ENCODE measurements at regions not wholly inside any gene's neighbourhood (a gene's known extent, or its start where the extent isn't known, plus 50 kb on each side); places are given as distances from the start of the nearest gene placed in this dataset.
"Not testable (repeated sequence)": the region's sequence is repeated elsewhere in the genome, so short reads cannot be mapped to it uniquely, and the experiment has no call there.

GRCh38 chr16:55015181-55015913, 84.7 kb downstream of the IRX5 start:
- DNase-seq (ENCODE audit: low read depth in 2 of 3, low spot score in 2 of 3) = no peak

- no peak for DNase-seq (ENCODE audit: low read depth in 2 of 3, low spot score in 2 of 3)
Observed at GRCh38 chr16:55016515-55016914, 85.8 kb downstream of the IRX5 start.

- no peak for DNase-seq (ENCODE audit: low read depth in 2 of 3, low spot score in 2 of 3)
Observed at GRCh38 chr16:55017321-55017720, 86.7 kb downstream of the IRX5 start.

GRCh38 chr16:55018881-55019280, 88.2 kb downstream of the IRX5 start:
- no peak for DNase-seq (ENCODE audit: low read depth in 2 of 3, low spot score in 2 of 3)

GRCh38 chr16:55019419-55020131, 88.9 kb downstream of the IRX5 start:
- no peak for DNase-seq (ENCODE audit: low read depth in 2 of 3, low spot score in 2 of 3)

- peak in 1 of 3 donors; percentile 3 for DNase-seq (ENCODE audit: low read depth in 2 of 3, low spot score in 2 of 3)
Observed at GRCh38 chr16:55021595-55022475, 91.2 kb downstream of the IRX5 start.

- DNase-seq (ENCODE audit: low read depth in 2 of 3, low spot score in 2 of 3) = not testable (repeated sequence)
Observed at GRCh38 chr16:55027260-55027659, 96.6 kb downstream of the IRX5 start.

- no peak for DNase-seq (ENCODE audit: low read depth in 2 of 3, low spot score in 2 of 3)
Observed at GRCh38 chr16:55029509-55029908, 98.8 kb downstream of the IRX5 start.

GRCh38 chr16:55030944-55031343, 100.3 kb downstream of the IRX5 start:
- DNase-seq (ENCODE audit: low read depth in 2 of 3, low spot score in 2 of 3) = no peak

GRCh38 chr16:55031481-55031880, 100.8 kb downstream of the IRX5 start:
- no peak for DNase-seq (ENCODE audit: low read depth in 2 of 3, low spot score in 2 of 3)

GRCh38 chr16:55033225-55034156, 102.8 kb downstream of the IRX5 start:
- no peak for DNase-seq (ENCODE audit: low read depth in 2 of 3, low spot score in 2 of 3)

- DNase-seq (ENCODE audit: low read depth in 2 of 3, low spot score in 2 of 3) = peak in 1 of 3 donors; percentile 38
Observed at GRCh38 chr16:55035029-55035428, 104.4 kb downstream of the IRX5 start.

- no peak for DNase-seq (ENCODE audit: low read depth in 2 of 3, low spot score in 2 of 3)
Observed at GRCh38 chr16:55035956-55036355, 105.3 kb downstream of the IRX5 start.

- DNase-seq (ENCODE audit: low read depth in 2 of 3, low spot score in 2 of 3) = no peak
Observed at GRCh38 chr16:55036371-55036821, 105.7 kb downstream of the IRX5 start.

GRCh38 chr16:55037046-55037445, 106.4 kb downstream of the IRX5 start:
- no peak for DNase-seq (ENCODE audit: low read depth in 2 of 3, low spot score in 2 of 3)

GRCh38 chr16:55037966-55038365, 107.3 kb downstream of the IRX5 start:
- no peak for DNase-seq (ENCODE audit: low read depth in 2 of 3, low spot score in 2 of 3)

GRCh38 chr16:55039042-55039441, 108.4 kb downstream of the IRX5 start:
- no peak for DNase-seq (ENCODE audit: low read depth in 2 of 3, low spot score in 2 of 3)

GRCh38 chr16:55039511-55039910, 108.8 kb downstream of the IRX5 start:
- no peak for DNase-seq (ENCODE audit: low read depth in 2 of 3, low spot score in 2 of 3)

- no peak for DNase-seq (ENCODE audit: low read depth in 2 of 3, low spot score in 2 of 3)
Observed at GRCh38 chr16:55039931-55040330, 109.3 kb downstream of the IRX5 start.
